ENCODE measurements at regions not wholly inside any gene's neighbourhood (a gene's known extent, or its start where the extent isn't known, plus 50 kb on each side); places are given as distances from the start of the nearest gene placed in this dataset.

DNA sequence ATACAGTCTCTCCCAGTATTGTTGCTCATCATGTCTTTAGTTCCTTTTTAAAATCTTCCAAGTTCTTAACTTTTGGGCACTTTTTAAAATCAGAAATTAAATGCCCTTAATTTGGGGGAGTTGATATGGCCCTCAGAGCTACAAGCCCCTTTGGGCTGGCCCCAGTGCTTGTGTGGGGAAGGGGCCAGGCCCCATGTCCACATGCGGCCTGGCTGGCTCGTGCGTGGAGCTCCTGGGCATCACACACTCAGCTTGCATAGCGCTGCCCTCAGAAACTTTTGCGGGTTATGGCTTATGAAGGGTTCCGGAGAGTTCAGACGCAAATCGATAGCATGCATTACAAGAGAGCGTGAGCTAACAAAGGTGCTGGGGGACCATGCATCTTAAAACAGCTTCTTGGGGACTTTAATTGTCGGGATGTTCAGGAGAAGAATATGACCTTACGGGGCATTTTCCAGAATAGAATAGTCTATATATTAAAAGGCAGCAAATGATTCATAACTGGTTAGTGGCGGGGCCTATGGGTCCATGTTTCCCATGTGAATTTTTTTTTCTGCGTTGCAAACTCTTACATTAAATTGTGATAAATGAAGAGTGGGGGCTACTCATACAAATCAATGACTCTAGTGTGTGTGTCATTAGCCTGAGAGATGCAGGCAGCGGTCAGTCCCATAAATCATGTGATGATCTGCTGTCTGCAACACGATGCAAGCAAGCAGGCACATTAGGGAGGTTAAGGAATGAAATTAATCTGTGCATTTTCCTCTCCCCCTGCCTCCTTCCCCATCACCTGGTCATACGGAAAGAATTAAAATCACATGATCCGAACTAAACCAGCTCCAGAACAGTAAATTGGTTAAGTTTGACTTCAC is 185.8 kb upstream of the TSHZ3 start (continued):
- TF ChIP-seq, protein P1, sequence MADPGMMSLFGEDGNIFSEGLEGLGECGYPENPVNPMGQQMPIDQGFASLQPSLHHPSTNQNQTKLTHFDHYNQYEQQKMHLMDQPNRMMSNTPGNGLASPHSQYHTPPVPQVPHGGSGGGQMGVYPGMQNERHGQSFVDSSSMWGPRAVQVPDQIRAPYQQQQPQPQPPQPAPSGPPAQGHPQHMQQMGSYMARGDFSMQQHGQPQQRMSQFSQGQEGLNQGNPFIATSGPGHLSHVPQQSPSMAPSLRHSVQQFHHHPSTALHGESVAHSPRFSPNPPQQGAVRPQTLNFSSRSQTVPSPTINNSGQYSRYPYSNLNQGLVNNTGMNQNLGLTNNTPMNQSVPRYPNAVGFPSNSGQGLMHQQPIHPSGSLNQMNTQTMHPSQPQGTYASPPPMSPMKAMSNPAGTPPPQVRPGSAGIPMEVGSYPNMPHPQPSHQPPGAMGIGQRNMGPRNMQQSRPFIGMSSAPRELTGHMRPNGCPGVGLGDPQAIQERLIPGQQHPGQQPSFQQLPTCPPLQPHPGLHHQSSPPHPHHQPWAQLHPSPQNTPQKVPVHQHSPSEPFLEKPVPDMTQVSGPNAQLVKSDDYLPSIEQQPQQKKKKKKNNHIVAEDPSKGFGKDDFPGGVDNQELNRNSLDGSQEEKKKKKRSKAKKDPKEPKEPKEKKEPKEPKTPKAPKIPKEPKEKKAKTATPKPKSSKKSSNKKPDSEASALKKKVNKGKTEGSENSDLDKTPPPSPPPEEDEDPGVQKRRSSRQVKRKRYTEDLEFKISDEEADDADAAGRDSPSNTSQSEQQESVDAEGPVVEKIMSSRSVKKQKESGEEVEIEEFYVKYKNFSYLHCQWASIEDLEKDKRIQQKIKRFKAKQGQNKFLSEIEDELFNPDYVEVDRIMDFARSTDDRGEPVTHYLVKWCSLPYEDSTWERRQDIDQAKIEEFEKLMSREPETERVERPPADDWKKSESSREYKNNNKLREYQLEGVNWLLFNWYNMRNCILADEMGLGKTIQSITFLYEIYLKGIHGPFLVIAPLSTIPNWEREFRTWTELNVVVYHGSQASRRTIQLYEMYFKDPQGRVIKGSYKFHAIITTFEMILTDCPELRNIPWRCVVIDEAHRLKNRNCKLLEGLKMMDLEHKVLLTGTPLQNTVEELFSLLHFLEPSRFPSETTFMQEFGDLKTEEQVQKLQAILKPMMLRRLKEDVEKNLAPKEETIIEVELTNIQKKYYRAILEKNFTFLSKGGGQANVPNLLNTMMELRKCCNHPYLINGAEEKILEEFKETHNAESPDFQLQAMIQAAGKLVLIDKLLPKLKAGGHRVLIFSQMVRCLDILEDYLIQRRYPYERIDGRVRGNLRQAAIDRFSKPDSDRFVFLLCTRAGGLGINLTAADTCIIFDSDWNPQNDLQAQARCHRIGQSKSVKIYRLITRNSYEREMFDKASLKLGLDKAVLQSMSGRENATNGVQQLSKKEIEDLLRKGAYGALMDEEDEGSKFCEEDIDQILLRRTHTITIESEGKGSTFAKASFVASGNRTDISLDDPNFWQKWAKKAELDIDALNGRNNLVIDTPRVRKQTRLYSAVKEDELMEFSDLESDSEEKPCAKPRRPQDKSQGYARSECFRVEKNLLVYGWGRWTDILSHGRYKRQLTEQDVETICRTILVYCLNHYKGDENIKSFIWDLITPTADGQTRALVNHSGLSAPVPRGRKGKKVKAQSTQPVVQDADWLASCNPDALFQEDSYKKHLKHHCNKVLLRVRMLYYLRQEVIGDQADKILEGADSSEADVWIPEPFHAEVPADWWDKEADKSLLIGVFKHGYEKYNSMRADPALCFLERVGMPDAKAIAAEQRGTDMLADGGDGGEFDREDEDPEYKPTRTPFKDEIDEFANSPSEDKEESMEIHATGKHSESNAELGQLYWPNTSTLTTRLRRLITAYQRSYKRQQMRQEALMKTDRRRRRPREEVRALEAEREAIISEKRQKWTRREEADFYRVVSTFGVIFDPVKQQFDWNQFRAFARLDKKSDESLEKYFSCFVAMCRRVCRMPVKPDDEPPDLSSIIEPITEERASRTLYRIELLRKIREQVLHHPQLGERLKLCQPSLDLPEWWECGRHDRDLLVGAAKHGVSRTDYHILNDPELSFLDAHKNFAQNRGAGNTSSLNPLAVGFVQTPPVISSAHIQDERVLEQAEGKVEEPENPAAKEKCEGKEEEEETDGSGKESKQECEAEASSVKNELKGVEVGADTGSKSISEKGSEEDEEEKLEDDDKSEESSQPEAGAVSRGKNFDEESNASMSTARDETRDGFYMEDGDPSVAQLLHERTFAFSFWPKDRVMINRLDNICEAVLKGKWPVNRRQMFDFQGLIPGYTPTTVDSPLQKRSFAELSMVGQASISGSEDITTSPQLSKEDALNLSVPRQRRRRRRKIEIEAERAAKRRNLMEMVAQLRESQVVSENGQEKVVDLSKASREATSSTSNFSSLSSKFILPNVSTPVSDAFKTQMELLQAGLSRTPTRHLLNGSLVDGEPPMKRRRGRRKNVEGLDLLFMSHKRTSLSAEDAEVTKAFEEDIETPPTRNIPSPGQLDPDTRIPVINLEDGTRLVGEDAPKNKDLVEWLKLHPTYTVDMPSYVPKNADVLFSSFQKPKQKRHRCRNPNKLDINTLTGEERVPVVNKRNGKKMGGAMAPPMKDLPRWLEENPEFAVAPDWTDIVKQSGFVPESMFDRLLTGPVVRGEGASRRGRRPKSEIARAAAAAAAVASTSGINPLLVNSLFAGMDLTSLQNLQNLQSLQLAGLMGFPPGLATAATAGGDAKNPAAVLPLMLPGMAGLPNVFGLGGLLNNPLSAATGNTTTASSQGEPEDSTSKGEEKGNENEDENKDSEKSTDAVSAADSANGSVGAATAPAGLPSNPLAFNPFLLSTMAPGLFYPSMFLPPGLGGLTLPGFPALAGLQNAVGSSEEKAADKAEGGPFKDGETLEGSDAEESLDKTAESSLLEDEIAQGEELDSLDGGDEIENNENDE (IDR thresholded peaks at IDR 0.05; ENCODE audit: insufficient replicate concordance, low read length) = no peak
- TF ChIP-seq GTF2F1 (IDR thresholded peaks at IDR 0.05; ENCODE audit: borderline replicate concordance, low read depth, low read length) (no peak), CBX8 (IDR thresholded peaks at IDR 0.05; ENCODE audit: borderline replicate concordance, low read depth, low read length) (no peak), KDM4A (IDR thresholded peaks at IDR 0.05; ENCODE audit: low read depth, low read length, severe bottlenecking) (no peak), TCF12 (IDR thresholded peaks at IDR 0.05; ENCODE audit: low read depth, low read length) (no peak), CTBP2 (IDR thresholded peaks at IDR 0.05; ENCODE audit: borderline replicate concordance, insufficient read depth, insufficient read length, low read length) (no peak)
- TF ChIP-seq, protein P2, sequence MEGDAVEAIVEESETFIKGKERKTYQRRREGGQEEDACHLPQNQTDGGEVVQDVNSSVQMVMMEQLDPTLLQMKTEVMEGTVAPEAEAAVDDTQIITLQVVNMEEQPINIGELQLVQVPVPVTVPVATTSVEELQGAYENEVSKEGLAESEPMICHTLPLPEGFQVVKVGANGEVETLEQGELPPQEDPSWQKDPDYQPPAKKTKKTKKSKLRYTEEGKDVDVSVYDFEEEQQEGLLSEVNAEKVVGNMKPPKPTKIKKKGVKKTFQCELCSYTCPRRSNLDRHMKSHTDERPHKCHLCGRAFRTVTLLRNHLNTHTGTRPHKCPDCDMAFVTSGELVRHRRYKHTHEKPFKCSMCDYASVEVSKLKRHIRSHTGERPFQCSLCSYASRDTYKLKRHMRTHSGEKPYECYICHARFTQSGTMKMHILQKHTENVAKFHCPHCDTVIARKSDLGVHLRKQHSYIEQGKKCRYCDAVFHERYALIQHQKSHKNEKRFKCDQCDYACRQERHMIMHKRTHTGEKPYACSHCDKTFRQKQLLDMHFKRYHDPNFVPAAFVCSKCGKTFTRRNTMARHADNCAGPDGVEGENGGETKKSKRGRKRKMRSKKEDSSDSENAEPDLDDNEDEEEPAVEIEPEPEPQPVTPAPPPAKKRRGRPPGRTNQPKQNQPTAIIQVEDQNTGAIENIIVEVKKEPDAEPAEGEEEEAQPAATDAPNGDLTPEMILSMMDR (IDR thresholded peaks at IDR 0.05; ENCODE audit: control extremely low read depth in 1 of 3, insufficient read depth in 1 of 3, low read depth in 1 of 3, low read length in 3 of 3) = no peak
